HG02623 (cell line): ENCODE measurements at regions not wholly inside any gene's neighbourhood (a gene's known extent, or its start where the extent isn't known, plus 50 kb on each side); places are given as distances from the start of the nearest gene placed in this dataset.
A peak's percentile ranks its signal among the peaks of the same experiment; 100 is the strongest.
"Not testable (repeated sequence)": the region's sequence is repeated elsewhere in the genome, so short reads cannot be mapped to it uniquely, and the experiment has no call there.

ENCODE experiments used
- ATAC-seq: cut with Tn5 transposase; IDR thresholded peaks from one replicate; pipeline ENCODE4 v1.9.1; 2021; ENCODE audit warnings: moderate library complexity; ENCODE audit not compliant: unreplicated experiment

DNA sequence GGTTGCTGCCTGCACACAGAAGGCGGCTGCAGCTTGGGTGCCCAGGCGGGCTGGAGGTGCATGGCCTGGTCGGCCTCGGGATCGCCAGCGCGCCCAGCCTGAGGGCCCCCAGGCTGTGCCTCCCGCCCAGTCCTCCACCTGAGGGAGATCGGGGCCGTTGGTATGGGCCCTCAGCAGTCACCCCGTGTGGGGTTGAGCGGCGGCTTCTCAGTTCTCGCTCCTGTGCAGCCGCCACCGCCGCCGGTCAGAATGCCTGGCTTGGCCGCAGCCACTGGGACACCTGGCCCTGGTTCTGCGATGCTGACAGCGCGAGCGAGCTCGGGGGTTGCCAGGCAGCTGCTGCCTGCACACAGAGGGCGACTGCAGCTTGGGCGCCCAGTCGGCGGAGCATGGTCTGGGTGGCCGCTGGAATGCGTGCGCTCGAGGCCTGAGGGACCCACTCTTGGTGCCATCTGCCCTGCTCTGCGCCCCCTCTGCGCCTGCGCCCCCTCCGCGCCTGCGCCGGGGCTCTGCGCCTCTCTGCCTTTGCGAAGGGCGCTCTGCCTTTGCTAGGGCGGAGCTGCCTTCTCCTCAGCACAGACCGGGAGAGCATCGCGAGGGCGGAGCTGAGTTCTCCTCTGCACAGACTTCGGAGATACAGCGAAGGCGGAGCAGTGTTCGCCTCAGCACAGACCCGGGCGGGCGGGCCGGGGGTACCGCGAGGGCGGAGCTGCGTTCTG, 84.6 kb upstream of the ZNG1F start:
- peak; percentile 100 for ATAC-seq

DNA sequence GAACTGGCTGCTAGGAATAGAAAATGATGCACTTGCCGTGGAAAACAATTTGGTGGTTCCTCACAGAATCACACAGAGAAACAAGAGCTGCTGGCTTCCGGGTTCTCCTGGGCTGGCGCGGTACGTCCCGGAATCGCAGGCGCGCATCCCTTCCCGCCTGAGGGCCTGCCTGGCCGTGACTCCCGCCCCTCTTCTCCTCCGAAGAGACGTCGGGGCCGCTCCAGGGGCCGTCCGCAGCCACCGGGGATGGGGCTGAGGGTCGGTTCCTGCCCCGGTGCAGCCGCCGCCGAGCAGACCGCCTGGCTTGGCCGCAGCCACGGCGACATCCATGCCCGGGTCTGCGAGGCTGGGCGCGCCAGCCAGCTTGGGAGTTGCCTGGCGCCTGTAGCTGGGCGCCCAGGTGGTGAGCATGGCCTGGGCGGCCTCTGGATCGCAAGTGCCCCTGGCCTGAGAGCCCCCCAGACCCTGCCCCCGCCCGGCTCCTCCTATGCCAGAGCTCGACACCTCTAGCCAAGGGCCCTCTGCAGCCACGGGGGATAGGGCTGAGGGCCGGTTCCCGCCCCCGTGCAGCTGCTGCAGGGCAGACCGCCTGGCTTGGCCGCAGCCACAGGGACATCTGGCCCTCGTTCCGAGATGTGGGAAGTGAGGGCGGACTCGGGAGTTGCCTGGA, 83.9 kb upstream of the ZNG1F start:
- not testable (repeated sequence) for ATAC-seq

DNA sequence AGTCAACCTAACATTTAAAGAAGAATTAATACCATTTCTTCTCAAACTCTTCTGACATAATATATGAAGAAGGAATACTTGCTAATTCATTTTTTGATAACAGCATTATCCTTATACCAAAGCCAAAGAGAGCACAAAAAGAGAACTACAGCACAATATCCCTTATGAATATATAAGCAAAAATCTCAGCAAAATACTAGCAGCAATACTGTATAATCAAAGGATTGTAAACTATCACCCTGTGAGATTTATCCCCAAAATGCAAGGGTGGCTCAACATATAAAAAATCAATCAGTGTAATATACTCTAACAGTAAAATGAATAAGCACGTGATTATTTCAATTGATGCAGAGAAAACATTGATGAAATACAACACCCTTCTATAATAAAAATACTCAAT, 81.9 kb upstream of the ZNG1F start:
- not testable (repeated sequence) for ATAC-seq

- not testable (repeated sequence) for ATAC-seq
Observed at GRCh38 chr9:41269471-41269870, 80.4 kb upstream of the ZNG1F start.

- ATAC-seq = not testable (repeated sequence)
Observed at GRCh38 chr9:41269054-41269453, 79.9 kb upstream of the ZNG1F start.

GRCh38 chr9:41266602-41267001, 77.5 kb upstream of the ZNG1F start:
- ATAC-seq = not testable (repeated sequence)

DNA sequence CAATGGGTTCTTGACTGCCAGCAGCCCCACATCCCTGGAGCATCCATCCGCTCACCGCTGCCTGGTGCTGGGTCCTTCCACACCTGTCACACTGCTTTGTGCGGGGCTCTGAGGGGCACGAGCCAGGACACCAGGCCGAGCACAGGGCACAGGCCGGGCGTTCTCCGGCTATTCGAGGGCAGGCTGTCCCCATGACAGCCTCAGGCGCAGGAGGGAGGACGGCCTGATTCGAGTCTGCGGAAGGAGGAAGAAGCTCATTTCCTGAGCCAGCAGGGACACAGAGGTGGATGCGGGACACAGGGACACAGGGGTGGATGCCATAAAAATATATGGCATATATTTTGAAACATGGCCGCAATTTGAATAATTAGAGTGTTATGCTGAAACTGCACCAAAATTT, 76.9 kb upstream of the ZNG1F start:
- not testable (repeated sequence) for ATAC-seq

GRCh38 chr9:41251973-41252372, 62.9 kb upstream of the ZNG1F start:
- ATAC-seq = not testable (repeated sequence)

DNA sequence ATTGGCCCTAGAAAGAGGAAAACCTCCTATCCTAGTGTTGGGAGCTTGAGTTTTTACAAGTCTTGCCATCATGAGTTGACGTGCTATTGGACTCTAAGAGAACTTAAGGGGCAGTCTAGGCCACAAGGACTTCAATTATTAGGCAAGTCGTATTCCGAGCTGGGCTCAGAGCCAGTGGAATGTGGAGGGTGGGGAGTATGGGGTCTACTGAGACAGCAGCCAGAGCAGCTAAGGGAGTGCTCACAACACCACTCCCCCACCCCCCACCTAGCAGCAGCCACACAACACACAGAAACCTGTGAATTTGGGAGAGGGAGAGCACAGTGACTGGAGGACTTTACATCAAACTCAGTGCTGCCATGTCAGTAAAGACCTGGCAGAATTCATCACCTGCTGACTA, 62.0 kb upstream of the ZNG1F start:
- ATAC-seq = not testable (repeated sequence)

DNA sequence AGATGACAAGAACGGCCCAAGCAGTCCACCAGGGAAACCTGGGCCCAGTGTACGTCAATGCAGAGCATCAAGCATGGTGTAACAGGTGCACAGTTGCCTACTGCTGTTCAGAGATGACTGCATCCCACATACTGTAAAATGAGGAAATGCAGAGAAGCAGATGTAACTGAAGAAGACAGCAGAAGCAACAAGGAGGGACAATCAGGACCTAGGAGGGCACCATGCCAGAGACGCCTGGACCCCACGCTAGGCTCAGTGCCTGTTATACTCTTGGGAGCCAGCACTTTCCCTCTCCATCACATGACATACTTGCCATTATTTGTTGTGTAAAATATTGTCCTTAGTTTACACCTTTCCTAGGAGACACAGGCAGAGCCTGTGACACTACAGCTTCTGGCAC, 57.6 kb upstream of the ZNG1F start:
- ATAC-seq = not testable (repeated sequence)
